Activated CD4-positive, alpha-beta T cell treated with anti-CD3 and anti-CD28 coated beads, Interleukin-2, amount 10 ng/mL, durations not matched to agents 24 days and 14 days (primary cell): ENCODE measurements at regions not wholly inside any gene's neighbourhood (a gene's known extent, or its start where the extent isn't known, plus 50 kb on each side); places are given as distances from the start of the nearest gene placed in this dataset.

Source experiments
- DNase-seq: peaks from one replicate; pipeline ENCODE4 v3.0.0; 2022
- H3K27ac Mint-ChIP-seq: one replicate; pipeline ENCODE4 v1.8.0; 2022; ENCODE audit warnings: mild to moderate bottlenecking, mixed read lengths
- H3K27me3 Mint-ChIP-seq: one replicate; pipeline ENCODE4 v1.8.0; 2022; ENCODE audit warnings: mixed read lengths
- H3K36me3 Mint-ChIP-seq: one replicate; pipeline ENCODE4 v1.8.0; 2022; ENCODE audit warnings: low read depth, mild to moderate bottlenecking, mixed read lengths
- H3K4me1 Mint-ChIP-seq: one replicate; pipeline ENCODE4 v1.8.0; 2021; ENCODE audit warnings: mixed read lengths
- H3K4me3 Mint-ChIP-seq: one replicate; pipeline ENCODE4 v1.8.0; 2022; ENCODE audit warnings: mild to moderate bottlenecking, moderate library complexity, mixed read lengths
- H3K9me3 Mint-ChIP-seq: one replicate; pipeline ENCODE4 v1.8.0; 2021; ENCODE audit warnings: mixed read lengths
- intact Hi-C: fragments of 100-400 bp; cut with micrococcal nuclease; formaldehyde crosslinking; loops from one replicate; pipeline ENCODE4 v1.15.1; 2023

GRCh38 chr20:24770628-24771541, 178.2 kb upstream of the CST7 start:
- no peaks in the 10 kb centered on the region for H3K36me3 Mint-ChIP-seq
- H3K4me1 Mint-ChIP-seq = peaks cover 12% of the 10 kb centered on the region
- no peak overlapping the region for H3K27ac Mint-ChIP-seq
- peaks cover 14% of the 10 kb centered on the region for H3K27me3 Mint-ChIP-seq
- DNase-seq = no peak
- H3K9me3 Mint-ChIP-seq = peaks cover 5% of the 10 kb centered on the region
- no peak overlapping the region for H3K4me3 Mint-ChIP-seq
- intact Hi-C loops = no loop called here

- Mint-ChIP-seq H3K27me3 (peaks cover 18% of the 10 kb centered on the region), H3K9me3 (peaks cover 5% of the 10 kb centered on the region), H3K4me3 (no peak overlapping the region), H3K27ac (no peak overlapping the region), H3K36me3 (no peaks in the 10 kb centered on the region), H3K4me1 (peaks cover 12% of the 10 kb centered on the region)
- intact Hi-C loops = no loop called here
- DNase-seq = no peak
Observed at GRCh38 chr20:24771542-24772061, 177.5 kb upstream of the CST7 start.

- Mint-ChIP-seq H3K27ac (no peak overlapping the region), H3K9me3 (peaks cover 5% of the 10 kb centered on the region), H3K27me3 (peaks cover 25% of the 10 kb centered on the region), H3K4me1 (peaks cover 12% of the 10 kb centered on the region), H3K4me3 (no peak overlapping the region), H3K36me3 (no peaks in the 10 kb centered on the region)
- intact Hi-C loops = no loop called here
- no peak for DNase-seq
Observed at GRCh38 chr20:24772667-24773066, 176.4 kb upstream of the CST7 start.

- Mint-ChIP-seq H3K27me3 (peaks cover 27% of the 10 kb centered on the region), H3K27ac (no peak overlapping the region), H3K9me3 (peaks cover 5% of the 10 kb centered on the region), H3K4me1 (peaks cover 12% of the 10 kb centered on the region), H3K36me3 (no peaks in the 10 kb centered on the region), H3K4me3 (no peak overlapping the region)
- no peak for DNase-seq
- intact Hi-C loops = no loop called here
Observed at GRCh38 chr20:24773168-24773567, 175.9 kb upstream of the CST7 start.

- Mint-ChIP-seq H3K4me3 (no peak overlapping the region), H3K4me1 (peaks cover 12% of the 10 kb centered on the region), H3K27me3 (peaks cover 28% of the 10 kb centered on the region), H3K27ac (no peak overlapping the region), H3K36me3 (no peaks in the 10 kb centered on the region), H3K9me3 (peaks cover 5% of the 10 kb centered on the region)
- intact Hi-C loops = no loop called here
- DNase-seq = no peak
Observed at GRCh38 chr20:24773751-24774201, 175.3 kb upstream of the CST7 start.

GRCh38 chr20:24775966-24776365, 173.1 kb upstream of the CST7 start:
- Mint-ChIP-seq H3K4me1 (peaks cover 12% of the 10 kb centered on the region), H3K27me3 (peaks cover 32% of the 10 kb centered on the region), H3K36me3 (no peaks in the 10 kb centered on the region), H3K27ac (no peak overlapping the region), H3K9me3 (peaks cover 5% of the 10 kb centered on the region), H3K4me3 (no peak overlapping the region)
- no peak for DNase-seq
- intact Hi-C loops = no loop called here

- DNase-seq = no peak
- H3K36me3 Mint-ChIP-seq = no peaks in the 10 kb centered on the region
- peaks cover 5% of the 10 kb centered on the region for H3K9me3 Mint-ChIP-seq
- H3K27ac Mint-ChIP-seq = no peak overlapping the region
- intact Hi-C loops = no loop called here
- no peak overlapping the region for H3K4me3 Mint-ChIP-seq
- peaks cover 26% of the 10 kb centered on the region for H3K27me3 Mint-ChIP-seq
- peaks cover 12% of the 10 kb centered on the region for H3K4me1 Mint-ChIP-seq
Observed at GRCh38 chr20:24776755-24777271, 172.3 kb upstream of the CST7 start.

GRCh38 chr20:24777746-24778145, 171.3 kb upstream of the CST7 start:
- Mint-ChIP-seq H3K27me3 (peaks cover 26% of the 10 kb centered on the region), H3K4me3 (no peak overlapping the region), H3K36me3 (no peaks in the 10 kb centered on the region), H3K9me3 (peaks cover 5% of the 10 kb centered on the region), H3K4me1 (peaks cover 9% of the 10 kb centered on the region), H3K27ac (no peak overlapping the region)
- DNase-seq = no peak
- intact Hi-C loops = no loop called here

GRCh38 chr20:24778585-24779031, 170.5 kb upstream of the CST7 start:
- Mint-ChIP-seq H3K27me3 (peaks cover 24% of the 10 kb centered on the region), H3K4me1 (peaks cover 7% of the 10 kb centered on the region), H3K27ac (no peak overlapping the region), H3K9me3 (peaks cover 5% of the 10 kb centered on the region), H3K36me3 (no peaks in the 10 kb centered on the region), H3K4me3 (no peak overlapping the region)
- no peak for DNase-seq
- intact Hi-C loops = no loop called here

- no peak overlapping the region for H3K4me3 Mint-ChIP-seq
- DNase-seq = no peak
- peaks cover 5% of the 10 kb centered on the region for H3K9me3 Mint-ChIP-seq
- H3K27me3 Mint-ChIP-seq = peaks cover 24% of the 10 kb centered on the region
- H3K4me1 Mint-ChIP-seq = peaks cover 3% of the 10 kb centered on the region
- no peaks in the 10 kb centered on the region for H3K36me3 Mint-ChIP-seq
- intact Hi-C loops = no loop called here
- no peak overlapping the region for H3K27ac Mint-ChIP-seq
Observed at GRCh38 chr20:24779131-24779530, 169.9 kb upstream of the CST7 start.

- DNase-seq = no peak
- Mint-ChIP-seq H3K36me3 (no peaks in the 10 kb centered on the region), H3K4me3 (no peak overlapping the region), H3K27me3 (peaks cover 22% of the 10 kb centered on the region), H3K9me3 (peaks cover 1% of the 10 kb centered on the region), H3K27ac (no peak overlapping the region), H3K4me1 (peaks cover 5% of the 10 kb centered on the region)
- intact Hi-C loops = loop anchor here (10.0 kb wide), 1 partner anchor 285 kb away; no protein-coding TSS in a partner anchor
Observed at GRCh38 chr20:24779946-24780345, 169.1 kb upstream of the CST7 start.

- Mint-ChIP-seq H3K27me3 (peaks cover 18% of the 10 kb centered on the region), H3K4me3 (no peak overlapping the region), H3K27ac (no peak overlapping the region), H3K4me1 (peaks cover 10% of the 10 kb centered on the region), H3K36me3 (no peaks in the 10 kb centered on the region), H3K9me3 (no peaks in the 10 kb centered on the region)
- intact Hi-C loops = loop anchor here (10.0 kb wide), 1 partner anchor 284 kb away; no protein-coding TSS in a partner anchor
- no peak for DNase-seq
Observed at GRCh38 chr20:24780674-24781417, 168.2 kb upstream of the CST7 start.

- Mint-ChIP-seq H3K27me3 (peaks cover 15% of the 10 kb centered on the region), H3K36me3 (no peaks in the 10 kb centered on the region), H3K4me3 (no peak overlapping the region), H3K9me3 (no peaks in the 10 kb centered on the region), H3K4me1 (peaks cover 10% of the 10 kb centered on the region), H3K27ac (no peak overlapping the region)
- intact Hi-C loops = loop anchor here (10.0 kb wide), 1 partner anchor 283 kb away; no protein-coding TSS in a partner anchor
- DNase-seq = peak; percentile 69
Observed at GRCh38 chr20:24781418-24781980, 167.6 kb upstream of the CST7 start.
